ENCODE measurements at regions not wholly inside any gene's neighbourhood (a gene's known extent, or its start where the extent isn't known, plus 50 kb on each side); places are given as distances from the start of the nearest gene placed in this dataset.

DNA sequence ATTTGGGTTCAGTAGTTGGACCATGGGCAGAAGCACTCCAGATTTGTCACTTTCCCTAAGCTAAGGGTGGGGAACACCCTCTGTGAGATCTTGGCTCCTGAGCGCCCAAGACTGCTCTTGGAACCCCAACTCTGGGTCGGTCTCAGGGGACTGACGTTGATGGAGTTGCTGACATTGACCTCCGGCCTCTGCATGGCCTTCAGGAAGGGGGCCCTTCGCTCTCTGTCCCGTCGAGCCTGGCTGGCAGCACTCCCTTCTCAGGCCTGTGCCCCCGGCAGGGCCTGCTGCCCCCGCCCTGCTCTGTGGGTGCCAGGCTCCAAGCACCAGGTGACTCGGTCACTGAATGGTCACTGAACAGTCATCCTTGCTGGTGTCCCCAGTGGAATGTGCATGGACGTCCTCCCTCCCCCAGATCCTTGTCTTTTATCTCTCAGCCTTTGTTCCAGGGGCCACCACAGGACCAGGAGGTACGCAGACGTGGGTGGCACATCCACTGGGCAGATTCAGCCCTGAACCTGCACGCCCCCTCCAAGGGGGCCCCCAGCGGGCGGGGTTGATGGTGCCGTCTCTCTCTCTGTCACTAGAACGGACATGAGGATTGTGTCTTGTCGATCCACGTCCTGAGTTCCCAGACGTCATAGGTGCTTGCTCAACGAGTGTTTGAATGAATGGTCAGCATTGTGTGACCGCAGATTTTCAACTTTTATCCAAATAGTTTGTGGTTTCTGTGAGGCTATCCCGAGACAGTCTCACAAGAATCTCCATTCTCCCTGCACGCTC is 314.5 kb downstream of the SEC14L1 start:
- TF ChIP-seq SIN3A (IDR thresholded peaks at IDR 0.05; ENCODE audit: borderline replicate concordance, insufficient read depth, low read length) (no peak), POLR2AphosphoS5 (IDR thresholded peaks at IDR 0.05; ENCODE audit: low read depth, low read length) (no peak), FOXP2 (optimal IDR thresholded peaks at IDR 0.05; ENCODE audit: borderline replicate concordance, extremely low read depth, extremely low read length, insufficient read depth) (no peak), TAF1 (IDR thresholded peaks at IDR 0.05; ENCODE audit: borderline replicate concordance, insufficient read depth, low read length) (no peak)
- TF ChIP-seq, protein P1, sequence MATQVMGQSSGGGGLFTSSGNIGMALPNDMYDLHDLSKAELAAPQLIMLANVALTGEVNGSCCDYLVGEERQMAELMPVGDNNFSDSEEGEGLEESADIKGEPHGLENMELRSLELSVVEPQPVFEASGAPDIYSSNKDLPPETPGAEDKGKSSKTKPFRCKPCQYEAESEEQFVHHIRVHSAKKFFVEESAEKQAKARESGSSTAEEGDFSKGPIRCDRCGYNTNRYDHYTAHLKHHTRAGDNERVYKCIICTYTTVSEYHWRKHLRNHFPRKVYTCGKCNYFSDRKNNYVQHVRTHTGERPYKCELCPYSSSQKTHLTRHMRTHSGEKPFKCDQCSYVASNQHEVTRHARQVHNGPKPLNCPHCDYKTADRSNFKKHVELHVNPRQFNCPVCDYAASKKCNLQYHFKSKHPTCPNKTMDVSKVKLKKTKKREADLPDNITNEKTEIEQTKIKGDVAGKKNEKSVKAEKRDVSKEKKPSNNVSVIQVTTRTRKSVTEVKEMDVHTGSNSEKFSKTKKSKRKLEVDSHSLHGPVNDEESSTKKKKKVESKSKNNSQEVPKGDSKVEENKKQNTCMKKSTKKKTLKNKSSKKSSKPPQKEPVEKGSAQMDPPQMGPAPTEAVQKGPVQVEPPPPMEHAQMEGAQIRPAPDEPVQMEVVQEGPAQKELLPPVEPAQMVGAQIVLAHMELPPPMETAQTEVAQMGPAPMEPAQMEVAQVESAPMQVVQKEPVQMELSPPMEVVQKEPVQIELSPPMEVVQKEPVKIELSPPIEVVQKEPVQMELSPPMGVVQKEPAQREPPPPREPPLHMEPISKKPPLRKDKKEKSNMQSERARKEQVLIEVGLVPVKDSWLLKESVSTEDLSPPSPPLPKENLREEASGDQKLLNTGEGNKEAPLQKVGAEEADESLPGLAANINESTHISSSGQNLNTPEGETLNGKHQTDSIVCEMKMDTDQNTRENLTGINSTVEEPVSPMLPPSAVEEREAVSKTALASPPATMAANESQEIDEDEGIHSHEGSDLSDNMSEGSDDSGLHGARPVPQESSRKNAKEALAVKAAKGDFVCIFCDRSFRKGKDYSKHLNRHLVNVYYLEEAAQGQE (IDR thresholded peaks at IDR 0.05; ENCODE audit: insufficient read depth in 1 of 2, low read depth in 2 of 2, low read length in 2 of 2) = no peak

GRCh38 chr17:77455891-77456260 is 315.1 kb downstream of the SEC14L1 start:
- no peak for TF ChIP-seq TAF1 (IDR thresholded peaks at IDR 0.05; ENCODE audit: borderline replicate concordance, insufficient read depth, low read length)
- TF ChIP-seq SIN3A (IDR thresholded peaks at IDR 0.05; ENCODE audit: borderline replicate concordance, insufficient read depth, low read length) = no peak
- TF ChIP-seq, protein P1 (IDR thresholded peaks at IDR 0.05; ENCODE audit: insufficient read depth in 1 of 2, low read depth in 2 of 2, low read length in 2 of 2) = no peak
- no peak for TF ChIP-seq POLR2AphosphoS5 (IDR thresholded peaks at IDR 0.05; ENCODE audit: low read depth, low read length)
- TF ChIP-seq FOXP2 (optimal IDR thresholded peaks at IDR 0.05; ENCODE audit: borderline replicate concordance, extremely low read depth, extremely low read length, insufficient read depth) = no peak

GRCh38 chr17:77456271-77456950 is 315.6 kb downstream of the SEC14L1 start:
- TF ChIP-seq TAF1 (IDR thresholded peaks at IDR 0.05; ENCODE audit: borderline replicate concordance, insufficient read depth, low read length) (no peak), FOXP2 (optimal IDR thresholded peaks at IDR 0.05; ENCODE audit: borderline replicate concordance, extremely low read depth, extremely low read length, insufficient read depth) (no peak), POLR2AphosphoS5 (IDR thresholded peaks at IDR 0.05; ENCODE audit: low read depth, low read length) (no peak), SIN3A (IDR thresholded peaks at IDR 0.05; ENCODE audit: borderline replicate concordance, insufficient read depth, low read length) (no peak)
- TF ChIP-seq, protein P1 (IDR thresholded peaks at IDR 0.05; ENCODE audit: insufficient read depth in 1 of 2, low read depth in 2 of 2, low read length in 2 of 2) = no peak

DNA sequence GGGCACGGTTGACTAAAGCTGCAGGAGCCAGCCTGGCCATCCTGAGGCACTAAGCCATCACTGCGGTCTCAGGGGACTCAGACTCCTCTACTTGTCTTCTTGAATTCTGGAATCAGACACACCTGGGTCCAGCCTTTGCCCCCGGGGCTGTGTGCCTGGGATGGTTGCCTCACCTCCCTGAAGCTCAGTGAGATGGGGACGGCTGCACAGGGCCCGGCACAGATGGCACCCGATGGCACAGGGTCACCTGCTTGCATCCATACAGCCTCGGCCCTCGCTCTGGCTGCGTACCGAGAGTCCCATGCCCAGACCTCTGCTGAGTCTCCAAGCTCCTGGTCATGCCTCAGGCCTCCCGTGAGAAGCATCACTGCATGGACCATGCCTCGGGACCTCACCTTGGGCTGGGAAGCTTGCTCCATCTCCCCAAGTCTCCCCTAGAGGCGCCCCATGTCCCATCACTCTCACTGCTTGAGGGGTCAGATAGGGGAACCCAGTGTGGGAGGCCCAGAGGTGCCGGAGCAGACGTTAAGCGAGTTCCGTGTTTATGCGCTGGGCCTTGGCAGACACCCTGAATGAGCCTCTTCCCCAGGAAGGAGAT is 316.3 kb downstream of the SEC14L1 start:
- TF ChIP-seq POLR2AphosphoS5 (IDR thresholded peaks at IDR 0.05; ENCODE audit: low read depth, low read length) = no peak
- no peak for TF ChIP-seq FOXP2 (optimal IDR thresholded peaks at IDR 0.05; ENCODE audit: borderline replicate concordance, extremely low read depth, extremely low read length, insufficient read depth)
- TF ChIP-seq, protein P1 (IDR thresholded peaks at IDR 0.05; ENCODE audit: insufficient read depth in 1 of 2, low read depth in 2 of 2, low read length in 2 of 2) = no peak
- TF ChIP-seq TAF1 (IDR thresholded peaks at IDR 0.05; ENCODE audit: borderline replicate concordance, insufficient read depth, low read length) = no peak
- no peak for TF ChIP-seq SIN3A (IDR thresholded peaks at IDR 0.05; ENCODE audit: borderline replicate concordance, insufficient read depth, low read length)

Measured in PFSK-1 (cell line).